GM12864 (cell line): ENCODE measurements at regions not wholly inside any gene's neighbourhood (a gene's known extent, or its start where the extent isn't known, plus 50 kb on each side); places are given as distances from the start of the nearest gene placed in this dataset.

Experiments used
- DNase-seq: peaks from one replicate; pipeline ENCODE4 v3.0.0-alpha.2; 2011; ENCODE audit warnings: low read depth
- H3K4me3 ChIP-seq: 2 replicates; pipeline ENCODE4 v1.5.1; 2011; ENCODE audit warnings: mild to moderate bottlenecking, low read depth, low read length, control low read depth
- TF ChIP-seq, protein P1 (sequence below): IDR thresholded peaks from 2 replicates; pipeline ENCODE4 v1.5.1; 2011; ENCODE audit warnings: low read depth, mild to moderate bottlenecking, moderate library complexity, low read length, control low read depth, inconsistent platforms; ENCODE audit errors: missing control alignments

DNA sequence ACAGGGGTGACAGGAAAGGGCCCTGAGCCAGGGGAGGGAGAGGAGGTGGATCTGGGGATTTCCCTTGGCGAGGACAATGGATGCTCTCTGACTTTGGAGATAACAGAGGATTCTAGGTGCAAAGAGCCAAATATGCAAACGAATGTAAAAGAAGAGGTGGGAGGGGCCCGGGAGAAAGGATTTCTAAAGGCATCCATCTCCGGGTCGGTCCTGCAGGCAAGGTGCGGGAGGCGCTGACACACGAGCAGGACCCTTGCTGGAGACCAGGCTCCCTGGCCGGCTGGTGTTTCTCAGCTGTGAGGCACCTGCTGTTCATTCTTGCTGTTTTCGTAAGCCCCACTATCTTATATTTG lies 115.2 kb upstream of the TLE3 start:
- TF ChIP-seq, protein P1, sequence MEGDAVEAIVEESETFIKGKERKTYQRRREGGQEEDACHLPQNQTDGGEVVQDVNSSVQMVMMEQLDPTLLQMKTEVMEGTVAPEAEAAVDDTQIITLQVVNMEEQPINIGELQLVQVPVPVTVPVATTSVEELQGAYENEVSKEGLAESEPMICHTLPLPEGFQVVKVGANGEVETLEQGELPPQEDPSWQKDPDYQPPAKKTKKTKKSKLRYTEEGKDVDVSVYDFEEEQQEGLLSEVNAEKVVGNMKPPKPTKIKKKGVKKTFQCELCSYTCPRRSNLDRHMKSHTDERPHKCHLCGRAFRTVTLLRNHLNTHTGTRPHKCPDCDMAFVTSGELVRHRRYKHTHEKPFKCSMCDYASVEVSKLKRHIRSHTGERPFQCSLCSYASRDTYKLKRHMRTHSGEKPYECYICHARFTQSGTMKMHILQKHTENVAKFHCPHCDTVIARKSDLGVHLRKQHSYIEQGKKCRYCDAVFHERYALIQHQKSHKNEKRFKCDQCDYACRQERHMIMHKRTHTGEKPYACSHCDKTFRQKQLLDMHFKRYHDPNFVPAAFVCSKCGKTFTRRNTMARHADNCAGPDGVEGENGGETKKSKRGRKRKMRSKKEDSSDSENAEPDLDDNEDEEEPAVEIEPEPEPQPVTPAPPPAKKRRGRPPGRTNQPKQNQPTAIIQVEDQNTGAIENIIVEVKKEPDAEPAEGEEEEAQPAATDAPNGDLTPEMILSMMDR: no peak
- no peak for DNase-seq
- H3K4me3 ChIP-seq: no peak overlapping the region

DNA sequence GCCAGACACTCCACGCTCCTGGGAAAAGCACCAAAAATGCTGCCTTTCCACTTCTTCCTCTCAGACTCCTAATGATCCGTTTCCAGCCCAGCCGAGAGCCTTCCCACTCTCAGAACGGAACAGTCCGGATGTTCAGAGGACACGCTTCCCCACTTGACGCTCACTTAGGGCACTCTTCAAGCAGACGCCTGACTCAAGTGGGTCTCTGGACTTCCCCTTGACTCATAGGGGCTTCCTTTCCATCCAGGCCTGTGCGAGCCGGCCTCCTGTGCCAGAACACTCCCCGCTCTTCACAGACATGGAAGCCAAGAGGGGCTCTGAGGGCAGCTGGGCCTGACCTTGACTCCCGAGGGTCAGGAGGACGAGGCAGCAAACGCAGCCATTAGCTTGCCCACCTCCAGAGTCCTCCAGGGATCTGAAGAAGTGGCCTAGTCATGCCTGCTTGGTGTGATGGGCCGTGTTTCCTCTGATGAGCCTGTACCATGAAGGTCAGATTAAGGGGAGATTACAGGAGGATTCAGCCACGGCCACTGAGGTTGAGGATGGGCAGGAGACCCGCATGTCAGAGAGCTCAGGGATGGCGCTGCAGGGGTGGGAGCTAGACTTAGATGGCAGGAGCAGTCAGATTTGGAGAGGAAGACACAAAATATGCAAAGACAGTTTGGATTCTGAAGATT lies 114.7 kb upstream of the TLE3 start:
- no peak for DNase-seq
- no peak overlapping the region for H3K4me3 ChIP-seq
- TF ChIP-seq, protein P1: no peak

DNA sequence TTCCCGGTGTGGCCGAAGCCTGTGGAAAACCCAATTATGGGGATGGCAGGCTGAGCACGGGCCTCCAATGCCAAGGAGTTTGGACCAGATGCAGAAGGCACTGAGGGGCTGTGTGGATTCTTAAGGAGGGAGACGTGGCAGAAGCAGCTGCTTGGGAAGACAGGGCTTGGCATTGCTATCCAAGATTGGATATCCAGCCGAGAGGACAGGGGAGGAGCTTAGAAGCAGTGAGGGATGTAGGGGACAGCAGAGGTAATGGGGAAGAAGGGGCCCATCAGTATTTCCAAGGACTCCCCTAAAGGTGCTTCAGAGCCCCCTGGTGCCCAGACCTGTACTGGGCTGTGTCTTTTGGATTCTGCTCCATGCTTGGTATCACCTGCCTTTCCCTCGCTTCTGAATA lies 112.8 kb upstream of the TLE3 start:
- DNase-seq: no peak
- no peak overlapping the region for H3K4me3 ChIP-seq
- TF ChIP-seq, protein P1: peak; percentile 32

DNA sequence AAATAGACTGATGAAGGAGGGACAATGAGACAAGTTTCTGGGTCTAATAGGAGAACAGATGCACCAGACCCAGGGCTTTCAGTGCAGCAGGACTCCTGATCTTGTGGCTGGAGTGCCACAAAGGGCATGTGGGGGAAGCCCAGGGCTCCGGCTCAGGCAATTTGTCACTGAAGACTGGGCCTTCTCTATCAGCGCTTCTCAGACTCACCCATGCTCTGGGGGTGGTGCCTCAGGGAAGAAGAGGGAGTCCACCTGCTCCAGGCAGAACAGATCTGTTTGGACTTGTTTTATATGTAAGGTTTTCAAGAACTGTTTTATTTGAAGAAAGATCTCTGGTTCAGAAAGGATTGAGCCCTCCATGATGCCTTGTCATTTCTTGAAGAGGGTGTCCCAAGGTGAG lies 112.4 kb upstream of the TLE3 start:
- TF ChIP-seq, protein P1: no peak
- H3K4me3 ChIP-seq: no peak overlapping the region

DNA sequence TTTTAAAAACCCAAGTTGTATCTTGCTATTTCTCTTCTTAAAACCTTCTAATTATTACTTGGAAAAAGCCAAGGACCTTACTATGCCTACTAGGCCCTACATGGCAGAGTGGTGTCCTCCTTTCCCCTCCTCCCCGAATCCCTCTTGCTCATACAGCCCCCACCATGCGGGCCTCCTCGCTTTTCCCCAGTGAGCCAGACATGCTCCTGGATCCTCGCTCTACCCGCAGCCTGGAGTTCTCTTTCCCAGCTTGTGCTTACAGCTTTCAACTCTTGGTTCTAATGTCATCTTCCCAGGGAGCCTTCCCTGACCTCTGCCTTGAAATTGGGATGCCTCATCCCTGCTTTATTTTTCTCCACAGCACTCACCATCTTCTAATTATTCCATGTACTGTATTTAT lies 111.8 kb upstream of the TLE3 start:
- DNase-seq: no peak
- no peak overlapping the region for H3K4me3 ChIP-seq
- TF ChIP-seq, protein P1: no peak

More for the DNA sequence above, 112.4 kb upstream of the TLE3 start:
- DNase-seq: no peak

DNA sequence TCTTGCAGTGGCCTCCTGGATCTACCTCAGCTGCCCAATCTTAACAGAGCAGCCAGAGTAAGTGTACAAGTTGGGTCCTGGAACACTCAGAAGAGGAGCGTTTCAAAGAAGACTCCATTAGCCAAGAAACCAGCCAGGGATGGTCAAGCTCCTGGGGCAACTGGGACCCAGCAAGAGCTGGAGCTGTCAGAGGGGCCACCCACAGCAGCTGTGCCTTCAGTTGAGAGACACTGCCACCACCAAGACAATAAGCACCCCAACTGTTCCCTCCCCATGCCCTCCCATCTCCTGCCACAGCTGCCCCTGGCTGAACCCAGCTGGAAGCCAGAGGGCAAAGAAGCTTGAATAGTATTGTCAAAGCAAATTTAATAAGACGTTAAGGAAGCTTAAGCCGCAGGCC lies 110.6 kb upstream of the TLE3 start:
- TF ChIP-seq, protein P1: no peak
- no peak overlapping the region for H3K4me3 ChIP-seq
- DNase-seq: no peak

DNA sequence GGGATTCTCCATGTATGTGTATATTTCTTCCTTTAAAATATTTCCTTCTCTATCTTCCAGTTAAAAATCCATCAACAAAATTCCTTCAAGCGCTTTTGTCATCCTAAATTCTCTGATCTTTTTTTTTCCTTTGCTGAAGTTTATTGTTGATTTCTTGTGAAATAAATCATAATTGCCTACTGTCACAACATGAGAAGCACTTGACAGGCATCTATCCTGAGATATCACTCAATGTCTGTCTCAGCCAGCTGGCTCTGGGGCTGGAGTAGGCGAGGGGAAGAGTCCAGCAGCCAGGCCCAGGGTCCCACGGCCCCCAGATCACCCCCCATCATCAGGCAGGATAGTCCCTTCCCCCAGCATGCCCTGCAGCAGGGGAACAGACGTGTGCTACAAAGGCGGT lies 109.0 kb upstream of the TLE3 start:
- H3K4me3 ChIP-seq: no peak overlapping the region
- TF ChIP-seq, protein P1: no peak
- no peak for DNase-seq
